ENCODE measurements at regions not wholly inside any gene's neighbourhood (a gene's known extent, or its start where the extent isn't known, plus 50 kb on each side); places are given as distances from the start of the nearest gene placed in this dataset.

GRCh38 chr16:86213437-86214205 lies 296.7 kb upstream of the FOXF1 start:
- Histone ChIP-seq H3K36me3 (no peaks in the 10 kb centered on the region), H3K27ac (replicated peaks) (peak overlapping the region; percentile 58), H3K27me3 (ENCODE audit: low read depth) (peaks cover 35% of the 10 kb centered on the region), H3K9me3 (replicated peaks) (no peaks in the 10 kb centered on the region), H3K4me1 (peaks cover 17% of the 10 kb centered on the region), H3K4me3 (no peak overlapping the region)
- TF ChIP-seq CTCF (IDR thresholded peaks at IDR 0.05; ENCODE audit: borderline replicate concordance) = no peak
- intact Hi-C loops (cut with micrococcal nuclease) = no loop called here
- DNase-seq = no peak

- TF ChIP-seq CTCF (IDR thresholded peaks at IDR 0.05; ENCODE audit: borderline replicate concordance) = no peak
- no peaks in the 10 kb centered on the region for H3K36me3 ChIP-seq
- peak overlapping the region; percentile 58 for H3K27ac ChIP-seq (replicated peaks)
- DNase-seq = no peak
- peaks cover 45% of the 10 kb centered on the region for H3K27me3 ChIP-seq (ENCODE audit: low read depth)
- H3K9me3 ChIP-seq (replicated peaks) = no peaks in the 10 kb centered on the region
- H3K4me1 ChIP-seq = peaks cover 17% of the 10 kb centered on the region
- no peak overlapping the region for H3K4me3 ChIP-seq
- intact Hi-C loops (cut with micrococcal nuclease) = no loop called here
These were observed 295.7 kb upstream of the FOXF1 start for GRCh38 chr16:86214326-86215232.

GRCh38 chr16:86215233-86215978 lies 294.9 kb upstream of the FOXF1 start:
- H3K4me1 ChIP-seq = peaks cover 17% of the 10 kb centered on the region
- H3K36me3 ChIP-seq = no peaks in the 10 kb centered on the region
- intact Hi-C loops (cut with micrococcal nuclease) = no loop called here
- no peak for DNase-seq
- peaks cover 53% of the 10 kb centered on the region for H3K27me3 ChIP-seq (ENCODE audit: low read depth)
- H3K9me3 ChIP-seq (replicated peaks) = no peaks in the 10 kb centered on the region
- no peak for TF ChIP-seq CTCF (IDR thresholded peaks at IDR 0.05; ENCODE audit: borderline replicate concordance)
- no peak overlapping the region for H3K4me3 ChIP-seq
- H3K27ac ChIP-seq (replicated peaks) = peak overlapping the region; percentile 58

GRCh38 chr16:86215979-86216585 lies 294.2 kb upstream of the FOXF1 start:
- H3K36me3 ChIP-seq = no peaks in the 10 kb centered on the region
- peaks cover 56% of the 10 kb centered on the region for H3K27me3 ChIP-seq (ENCODE audit: low read depth)
- no peak overlapping the region for H3K4me3 ChIP-seq
- H3K27ac ChIP-seq (replicated peaks) = no peak overlapping the region
- no peak for DNase-seq
- TF ChIP-seq CTCF (IDR thresholded peaks at IDR 0.05; ENCODE audit: borderline replicate concordance) = no peak
- H3K4me1 ChIP-seq = peaks cover 17% of the 10 kb centered on the region
- no peaks in the 10 kb centered on the region for H3K9me3 ChIP-seq (replicated peaks)
- intact Hi-C loops (cut with micrococcal nuclease) = no loop called here

- peaks cover 61% of the 10 kb centered on the region for H3K27me3 ChIP-seq (ENCODE audit: low read depth)
- H3K36me3 ChIP-seq = no peaks in the 10 kb centered on the region
- no peak for DNase-seq
- intact Hi-C loops (cut with micrococcal nuclease) = no loop called here
- TF ChIP-seq CTCF (IDR thresholded peaks at IDR 0.05; ENCODE audit: borderline replicate concordance) = no peak
- H3K9me3 ChIP-seq (replicated peaks) = no peaks in the 10 kb centered on the region
- H3K4me1 ChIP-seq = peaks cover 17% of the 10 kb centered on the region
- no peak overlapping the region for H3K27ac ChIP-seq (replicated peaks)
- H3K4me3 ChIP-seq = no peak overlapping the region
These were observed 293.7 kb upstream of the FOXF1 start for GRCh38 chr16:86216591-86216990.
